CD4-positive, alpha-beta memory T cell (primary cell): ENCODE measurements at regions not wholly inside any gene's neighbourhood (a gene's known extent, or its start where the extent isn't known, plus 50 kb on each side); places are given as distances from the start of the nearest gene placed in this dataset.
"Not testable (repeated sequence)": the region's sequence is repeated elsewhere in the genome, so short reads cannot be mapped to it uniquely, and the experiment has no call there.

Experiments used
- CTCF ChIA-PET: fragments of 350-600 bp; sonication (Branson Sonifier 250); formaldehyde crosslinking; loops from one replicate; lab custom pipeline; 2021; ENCODE audit warnings: inconsistent platforms; ENCODE audit not compliant: partially characterized antibody; lab: Charles Lee
- POLR2A ChIA-PET: fragments of 350-600 bp; sonication (Branson Sonifier 250); formaldehyde crosslinking; loops from one replicate; lab custom pipeline; 2021; ENCODE audit not compliant: partially characterized antibody; lab: Charles Lee
- DNase-seq, 5 donors: peaks; one replicate each; pipeline versions ENCODE4 v3.0.0 to v3.0.0-alpha.2; 2020 to 2022; ENCODE audit warnings: mixed read lengths in 1 of 5
- H3K27ac ChIP-seq: one replicate; pipeline ENCODE4 v1.7.0; 2013; ENCODE audit warnings: low read depth, low read length
- H3K27me3 ChIP-seq: 2 replicates; pipeline ENCODE4 v1.7.0; 2013; ENCODE audit warnings: mild to moderate bottlenecking, low read length, moderate library complexity; ENCODE audit not compliant: insufficient read depth
- H3K36me3 ChIP-seq: 2 replicates; pipeline ENCODE4 v1.7.0; 2013; ENCODE audit warnings: mild to moderate bottlenecking, low read length, moderate library complexity; ENCODE audit not compliant: insufficient read depth
- H3K4me1 ChIP-seq: 2 replicates; pipeline ENCODE4 v1.7.0; 2013; ENCODE audit warnings: mild to moderate bottlenecking, low read length, moderate library complexity; ENCODE audit not compliant: insufficient read depth
- H3K4me3 ChIP-seq, 2 donors: one replicate each; pipeline ENCODE4 v1.7.0; 2013; ENCODE audit warnings: low read length in 2 of 2, mild to moderate bottlenecking in 1 of 2
- H3K9me3 ChIP-seq, 2 donors: one replicate each; pipeline ENCODE4 v1.7.0; 2013; ENCODE audit warnings: low read length in 2 of 2, control low read depth in 1 of 2; ENCODE audit not compliant: control insufficient read depth in 1 of 2
- H3K27ac Mint-ChIP-seq, 7 donors: one replicate each; pipeline ENCODE4 v1.8.0; 2020 to 2021; ENCODE audit warnings: mixed read lengths in 7 of 7, mild to moderate bottlenecking in 6 of 7, inconsistent platforms in 3 of 7, moderate library complexity in 3 of 7
- H3K27me3 Mint-ChIP-seq, 2 donors: one replicate each; pipeline ENCODE4 v1.8.0; 2020 to 2021; ENCODE audit warnings: mixed read lengths in 2 of 2
- H3K36me3 Mint-ChIP-seq, 2 donors: one replicate each; pipeline ENCODE4 v1.8.0; 2020 to 2021; ENCODE audit warnings: mixed read lengths in 2 of 2, inconsistent platforms in 1 of 2, mild to moderate bottlenecking in 1 of 2
- H3K4me1 Mint-ChIP-seq, 4 donors: one replicate each; pipeline ENCODE4 v1.8.0; 2020 to 2021; ENCODE audit warnings: mixed read lengths in 4 of 4, mild to moderate bottlenecking in 1 of 4
- H3K4me3 Mint-ChIP-seq, 8 donors: one replicate each; pipeline ENCODE4 v1.8.0; 2020 to 2021; ENCODE audit warnings: mixed read lengths in 8 of 8, mild to moderate bottlenecking in 7 of 8, moderate library complexity in 6 of 8, inconsistent platforms in 3 of 8
- H3K9me3 Mint-ChIP-seq, 8 donors: one replicate each; pipeline ENCODE4 v1.8.0; 2020 to 2021; ENCODE audit warnings: mixed read lengths in 8 of 8, mild to moderate bottlenecking in 5 of 8, inconsistent platforms in 3 of 8, moderate library complexity in 1 of 8
- intact Hi-C: fragments of 100-400 bp; cut with micrococcal nuclease; formaldehyde crosslinking; loops from one replicate; pipeline ENCODE4 v1.15.1; 2023

GRCh38 chr4:69013933-69014332 lies 62.3 kb upstream of the UGT2A3 start:
- H3K4me1 ChIP-seq, H3K4me3 Mint-ChIP-seq, DNase-seq, POLR2A ChIA-PET, H3K9me3 ChIP-seq, H3K4me3 ChIP-seq, intact Hi-C loops, H3K36me3 Mint-ChIP-seq, H3K4me1 Mint-ChIP-seq, H3K27me3 ChIP-seq, H3K27ac ChIP-seq, H3K36me3 ChIP-seq, H3K9me3 Mint-ChIP-seq, H3K27ac Mint-ChIP-seq, CTCF ChIA-PET, H3K27me3 Mint-ChIP-seq: not testable (repeated sequence)

GRCh38 chr4:69017986-69018385 lies 66.4 kb upstream of the UGT2A3 start:
- DNase-seq, CTCF ChIA-PET, H3K27ac ChIP-seq, H3K9me3 ChIP-seq, H3K4me1 Mint-ChIP-seq, H3K9me3 Mint-ChIP-seq, POLR2A ChIA-PET, H3K4me1 ChIP-seq, H3K4me3 ChIP-seq, H3K36me3 ChIP-seq, H3K36me3 Mint-ChIP-seq, H3K27me3 Mint-ChIP-seq, H3K4me3 Mint-ChIP-seq, H3K27ac Mint-ChIP-seq, H3K27me3 ChIP-seq, intact Hi-C loops: not testable (repeated sequence)

- intact Hi-C loops: loop anchor here (10.0 kb wide), 1 partner anchor 525 kb away; no protein-coding TSS in a partner anchor
- H3K36me3 ChIP-seq, H3K27ac Mint-ChIP-seq, CTCF ChIA-PET, H3K27ac ChIP-seq, POLR2A ChIA-PET, H3K4me3 ChIP-seq, H3K9me3 Mint-ChIP-seq, H3K27me3 Mint-ChIP-seq, H3K36me3 Mint-ChIP-seq, H3K27me3 ChIP-seq, H3K9me3 ChIP-seq, H3K4me1 Mint-ChIP-seq, H3K4me1 ChIP-seq, H3K4me3 Mint-ChIP-seq, DNase-seq: not testable (repeated sequence)
Observed at GRCh38 chr4:69019538-69020461, 68.2 kb upstream of the UGT2A3 start.

GRCh38 chr4:69020462-69020807 lies 68.8 kb upstream of the UGT2A3 start:
- H3K27me3 ChIP-seq, CTCF ChIA-PET, DNase-seq, H3K4me3 ChIP-seq, H3K27me3 Mint-ChIP-seq, H3K4me1 ChIP-seq, H3K36me3 ChIP-seq, H3K27ac ChIP-seq, H3K36me3 Mint-ChIP-seq, H3K9me3 Mint-ChIP-seq, H3K4me1 Mint-ChIP-seq, H3K4me3 Mint-ChIP-seq, POLR2A ChIA-PET, H3K27ac Mint-ChIP-seq, H3K9me3 ChIP-seq: not testable (repeated sequence)
- intact Hi-C loops: loop anchor here (10.0 kb wide), 1 partner anchor 526 kb away; no protein-coding TSS in a partner anchor

GRCh38 chr4:69025191-69025998 lies 70.9 kb upstream of the UGT2B7 start:
- CTCF ChIA-PET: no interaction called here
- H3K36me3 ChIP-seq: no peaks in the 10 kb centered on the region
- no peak overlapping the region for H3K27ac ChIP-seq
- POLR2A ChIA-PET: no interaction called here
- Mint-ChIP-seq H3K36me3 (no peaks in the 10 kb centered on the region), H3K27me3 (no peaks in the 10 kb centered on the region), H3K9me3 (no peaks in the 10 kb centered on the region), H3K4me1 (no peaks in the 10 kb centered on the region), H3K4me3 (no peak overlapping the region), H3K27ac (no peak overlapping the region)
- intact Hi-C loops: loop anchor here (10.0 kb wide), 1 partner anchor 531 kb away; no protein-coding TSS in a partner anchor
- H3K27me3 ChIP-seq: no peaks in the 10 kb centered on the region
- no peaks in the 10 kb centered on the region for H3K4me1 ChIP-seq
- H3K4me3 ChIP-seq: no peak overlapping the region
- H3K9me3 ChIP-seq: no peaks in the 10 kb centered on the region
- DNase-seq: no peak

- intact Hi-C loops: loop anchor here (10.0 kb wide), 1 partner anchor 531 kb away; no protein-coding TSS in a partner anchor
- DNase-seq: no peak
- POLR2A ChIA-PET: no interaction called here
Observed at GRCh38 chr4:69025999-69026387, 70.3 kb upstream of the UGT2B7 start.

GRCh38 chr4:69026974-69027373 lies 69.3 kb upstream of the UGT2B7 start:
- no peaks in the 10 kb centered on the region for H3K27me3 ChIP-seq
- H3K36me3 ChIP-seq: no peaks in the 10 kb centered on the region
- no peak overlapping the region for H3K27ac ChIP-seq
- intact Hi-C loops: loop anchor here (10.0 kb wide), 1 partner anchor 532 kb away; no protein-coding TSS in a partner anchor
- H3K4me3 ChIP-seq: no peak overlapping the region
- Mint-ChIP-seq H3K27ac (no peak overlapping the region), H3K27me3 (no peaks in the 10 kb centered on the region), H3K4me3 (no peak overlapping the region), H3K4me1 (no peaks in the 10 kb centered on the region), H3K9me3 (peaks cover 0 to 1% (median 0%) of the 10 kb centered on the region in 8 donors), H3K36me3 (no peaks in the 10 kb centered on the region)
- ChIA-PET POLR2A (no interaction called here), CTCF (no interaction called here)
- H3K4me1 ChIP-seq: no peaks in the 10 kb centered on the region
- DNase-seq: no peak
- no peaks in the 10 kb centered on the region for H3K9me3 ChIP-seq

More at GRCh38 chr4:69025999-69026387, 70.3 kb upstream of the UGT2B7 start:
- no peaks in the 10 kb centered on the region for H3K4me1 ChIP-seq
- Mint-ChIP-seq H3K27me3 (no peaks in the 10 kb centered on the region), H3K9me3 (no peaks in the 10 kb centered on the region), H3K4me1 (no peaks in the 10 kb centered on the region), H3K4me3 (no peak overlapping the region), H3K27ac (no peak overlapping the region), H3K36me3 (no peaks in the 10 kb centered on the region)
- no peaks in the 10 kb centered on the region for H3K27me3 ChIP-seq
- no peak overlapping the region for H3K4me3 ChIP-seq
- CTCF ChIA-PET: no interaction called here
- no peaks in the 10 kb centered on the region for H3K36me3 ChIP-seq
- H3K9me3 ChIP-seq: no peaks in the 10 kb centered on the region
- no peak overlapping the region for H3K27ac ChIP-seq
